K562 (cell line): ENCODE measurements at regions not wholly inside any gene's neighbourhood (a gene's known extent, or its start where the extent isn't known, plus 50 kb on each side); places are given as distances from the start of the nearest gene placed in this dataset.

ENCODE experiments used
- ARNT ChIP-seq, 2 experiments: fragments of 450-650 bp; IDR thresholded peaks; 2 replicates each; pipeline ENCODE4 v1.6.1; 2016; ENCODE audit warnings: mild to moderate bottlenecking in 1 of 2
- CBX5 ChIP-seq: IDR thresholded peaks from 2 replicates; pipeline ENCODE4 v1.6.1; 2014; ENCODE audit warnings: low read depth, borderline replicate concordance
- CHD2 ChIP-seq: IDR thresholded peaks from 2 replicates; pipeline ENCODE4 v1.6.1; 2011; ENCODE audit warnings: low read depth, low read length
- FOXK2 ChIP-seq, 2 experiments: fragments of 450-650 bp; IDR thresholded peaks in 1 of 2; conservative IDR thresholded peaks in 1 of 2; 2 replicates each; pipeline ENCODE4 v1.6.1; 2016; ENCODE audit warnings: low read depth in 2 of 2, mild to moderate bottlenecking in 1 of 2
- HNRNPK ChIP-seq: fragments of 200-400 bp; formaldehyde crosslinking; IDR thresholded peaks from one replicate; pipeline ENCODE4 v1.6.1; 2018; ENCODE audit warnings: mild to moderate bottlenecking, low read depth, low read length; ENCODE audit not compliant: poor library complexity, severe bottlenecking
- RCOR1 ChIP-seq, 2 experiments: IDR thresholded peaks; 2 replicates each; pipeline ENCODE4 v1.6.1; 2012; ENCODE audit warnings: low read depth in 2 of 2, low read length in 2 of 2, borderline replicate concordance in 1 of 2, improper control_type of control experiment in 1 of 2
- SETDB1 ChIP-seq: IDR thresholded peaks from one replicate; pipeline ENCODE4 v1.6.1; 2012; ENCODE audit warnings: low read length, control low read depth, inconsistent platforms
- TEAD4 ChIP-seq, 2 experiments: sonication (generic) in 1 of 2; formaldehyde crosslinking in 1 of 2; IDR thresholded peaks; 2 replicates each; pipeline versions ENCODE4 v1.6.1 to v1.8.0; 2012 to 2022; ENCODE audit warnings: borderline replicate concordance in 1 of 2, inconsistent platforms in 1 of 2, low read length in 1 of 2, mild to moderate bottlenecking in 1 of 2, missing genetic modification reagents in 1 of 2
- ZBTB8A ChIP-seq: fragments of 450-650 bp; IDR thresholded peaks from 2 replicates; pipeline ENCODE4 v1.6.1; 2018; ENCODE audit warnings: mild to moderate bottlenecking, moderate library complexity; ENCODE audit not compliant: partially characterized antibody
- ZFPM2 ChIP-seq: fragments of 250-450 bp; sonication (Bioruptor Pico); IDR thresholded peaks from 2 replicates; pipeline ENCODE4 v1.5.1; 2022; ENCODE audit warnings: mild to moderate bottlenecking
- TF ChIP-seq, protein P1 (sequence below): fragments of 250-450 bp; sonication (Bioruptor Pico); IDR thresholded peaks from 2 replicates; pipeline ENCODE4 v1.4.0; 2020; ENCODE audit warnings: borderline replicate concordance
- TF ChIP-seq, protein P2 (sequence below), 2 experiments: fragments of 250-450 bp in 1 of 2; fragments of 450-650 bp in 1 of 2; sonication (Bioruptor Pico) in 1 of 2; IDR thresholded peaks; 2 replicates each; pipeline versions ENCODE4 v1.6.1 to v1.8.0; 2016 to 2021; ENCODE audit warnings: mild to moderate bottlenecking in 2 of 2, moderate library complexity in 2 of 2, missing compliant biosample characterization in 1 of 2, missing genetic modification characterization in 1 of 2
- TF ChIP-seq, protein P3 (sequence below): fragments of 450-650 bp; formaldehyde crosslinking; IDR thresholded peaks from 2 replicates; pipeline ENCODE4 v1.4.0; 2022; ENCODE audit warnings: mild to moderate bottlenecking, moderate library complexity

DNA sequence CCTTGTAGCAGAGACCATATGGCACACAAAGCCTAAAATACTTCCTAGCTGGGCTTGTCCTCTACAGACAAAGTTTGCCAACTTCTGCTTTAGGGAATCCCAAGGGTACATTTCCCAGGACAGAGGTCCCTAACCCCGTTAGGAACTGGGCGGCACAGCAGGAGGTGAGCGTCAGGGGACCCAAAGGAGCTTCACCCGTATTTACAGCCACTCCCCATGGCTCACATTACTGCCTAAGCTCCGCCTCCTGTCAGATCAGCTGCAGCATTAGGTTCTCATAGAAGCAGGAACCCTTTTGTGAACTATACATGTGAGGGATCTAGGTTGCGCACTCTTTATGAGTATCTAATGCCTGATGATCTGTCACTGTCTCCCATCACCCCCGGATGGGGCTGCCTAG is 88.5 kb upstream of the TRPM3 start:
- TF ChIP-seq HNRNPK = no peak
- TF ChIP-seq, protein P1, sequence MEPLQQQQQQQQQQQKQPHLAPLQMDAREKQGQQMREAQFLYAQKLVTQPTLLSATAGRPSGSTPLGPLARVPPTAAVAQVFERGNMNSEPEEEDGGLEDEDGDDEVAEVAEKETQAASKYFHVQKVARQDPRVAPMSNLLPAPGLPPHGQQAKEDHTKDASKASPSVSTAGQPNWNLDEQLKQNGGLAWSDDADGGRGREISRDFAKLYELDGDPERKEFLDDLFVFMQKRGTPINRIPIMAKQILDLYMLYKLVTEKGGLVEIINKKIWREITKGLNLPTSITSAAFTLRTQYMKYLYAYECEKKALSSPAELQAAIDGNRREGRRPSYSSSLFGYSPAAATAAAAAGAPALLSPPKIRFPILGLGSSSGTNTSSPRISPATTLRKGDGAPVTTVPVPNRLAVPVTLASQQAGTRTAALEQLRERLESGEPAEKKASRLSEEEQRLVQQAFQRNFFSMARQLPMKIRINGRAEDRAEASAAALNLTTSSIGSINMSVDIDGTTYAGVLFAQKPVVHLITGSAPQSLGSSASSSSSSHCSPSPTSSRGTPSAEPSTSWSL (CRISPR knock-in tag) = no peak
- no peak for TF ChIP-seq ZBTB8A
- TF ChIP-seq FOXK2 (conservative IDR thresholded peaks at IDR 0.05 in 1 of 2, IDR thresholded peaks at IDR 0.05 in 1 of 2; ENCODE audit: low read depth in 2 of 2) = no peak
- TF ChIP-seq RCOR1 (IDR thresholded peaks at IDR 0.05; ENCODE audit: borderline replicate concordance in 1 of 2, low read depth in 2 of 2, low read length in 2 of 2) = no peak
- TF ChIP-seq TEAD4 (IDR thresholded peaks at IDR 0.05; ENCODE audit: low read length) = no peak
- TF ChIP-seq TEAD4 (CRISPR knock-in tag; IDR thresholded peaks at IDR 0.05; ENCODE audit: borderline replicate concordance) = no peak
- TF ChIP-seq SETDB1 = no peak
- TF ChIP-seq CHD2 = no peak
- TF ChIP-seq ARNT (IDR thresholded peaks at IDR 0.05) = no peak
- TF ChIP-seq CBX5 = no peak
- TF ChIP-seq, protein P2, sequence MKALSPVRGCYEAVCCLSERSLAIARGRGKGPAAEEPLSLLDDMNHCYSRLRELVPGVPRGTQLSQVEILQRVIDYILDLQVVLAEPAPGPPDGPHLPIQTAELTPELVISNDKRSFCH (CRISPR knock-in tag; IDR thresholded peaks at IDR 0.05) = no peak
- TF ChIP-seq, protein P2 (tag; IDR thresholded peaks at IDR 0.05) = no peak
- TF ChIP-seq, protein P3, sequence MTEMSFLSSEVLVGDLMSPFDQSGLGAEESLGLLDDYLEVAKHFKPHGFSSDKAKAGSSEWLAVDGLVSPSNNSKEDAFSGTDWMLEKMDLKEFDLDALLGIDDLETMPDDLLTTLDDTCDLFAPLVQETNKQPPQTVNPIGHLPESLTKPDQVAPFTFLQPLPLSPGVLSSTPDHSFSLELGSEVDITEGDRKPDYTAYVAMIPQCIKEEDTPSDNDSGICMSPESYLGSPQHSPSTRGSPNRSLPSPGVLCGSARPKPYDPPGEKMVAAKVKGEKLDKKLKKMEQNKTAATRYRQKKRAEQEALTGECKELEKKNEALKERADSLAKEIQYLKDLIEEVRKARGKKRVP = no peak
- TF ChIP-seq ZFPM2 (CRISPR knock-in tag) = no peak
